Stimulated activated naive B cell treated with anti-CD40 and anti-IgM and Interleukin-4, amounts not matched to agents 10 μg/mL and 1 μg/mL and 100 μg/mL, for 72 hours (primary cell): ENCODE measurements at regions not wholly inside any gene's neighbourhood (a gene's known extent, or its start where the extent isn't known, plus 50 kb on each side); places are given as distances from the start of the nearest gene placed in this dataset.
"Not testable (repeated sequence)": the region's sequence is repeated elsewhere in the genome, so short reads cannot be mapped to it uniquely, and the experiment has no call there.

Source experiments
- ATAC-seq, 2 donors: fragments of 150-1000 bp; cut with Tn5 transposase; replicated peaks; 2 replicates each; pipeline ENCODE4 v1.10.0; 2021; ENCODE audit warnings: moderate library complexity in 1 of 2
- DNase-seq: peaks from one replicate; pipeline ENCODE4 v3.0.0; 2021
- H3K27ac Mint-ChIP-seq: one replicate; pipeline ENCODE4 v1.8.0; 2022; ENCODE audit warnings: mild to moderate bottlenecking, mixed read lengths
- H3K27me3 Mint-ChIP-seq, 2 donors: one replicate each; pipeline ENCODE4 v1.8.0; 2022; ENCODE audit warnings: mixed read lengths in 2 of 2
- H3K36me3 Mint-ChIP-seq, 2 donors: one replicate each; pipeline ENCODE4 v1.8.0; 2022; ENCODE audit warnings: mixed read lengths in 2 of 2, mild to moderate bottlenecking in 1 of 2
- H3K4me1 Mint-ChIP-seq, 2 donors: one replicate each; pipeline ENCODE4 v1.8.0; 2022; ENCODE audit warnings: mixed read lengths in 2 of 2, mild to moderate bottlenecking in 1 of 2
- H3K4me3 Mint-ChIP-seq, 2 donors: one replicate each; pipeline ENCODE4 v1.8.0; 2022; ENCODE audit warnings: mild to moderate bottlenecking in 2 of 2, mixed read lengths in 2 of 2, moderate library complexity in 1 of 2
- H3K9me3 Mint-ChIP-seq, 2 donors: one replicate each; pipeline ENCODE4 v1.8.0; 2022; ENCODE audit warnings: mixed read lengths in 2 of 2, mild to moderate bottlenecking in 1 of 2

- Mint-ChIP-seq H3K4me1 (no peaks in the 10 kb centered on the region), H3K4me3 (no peak overlapping the region)
These were observed 441.9 kb upstream of the ID4 start for GRCh38 chr6:19395316-19395715.

GRCh38 chr6:19399406-19399805 is 437.8 kb upstream of the ID4 start:
- H3K36me3 Mint-ChIP-seq = no peaks in the 10 kb centered on the region
- no peak for ATAC-seq
- peaks cover 10 to 16% of the 10 kb centered on the region in 2 donors for H3K9me3 Mint-ChIP-seq
- no peaks in the 10 kb centered on the region for H3K4me1 Mint-ChIP-seq
- no peaks in the 10 kb centered on the region for H3K27me3 Mint-ChIP-seq
- no peak overlapping the region for H3K4me3 Mint-ChIP-seq
- no peak for DNase-seq
- no peak overlapping the region for H3K27ac Mint-ChIP-seq

More at GRCh38 chr6:19395316-19395715, 441.9 kb upstream of the ID4 start:
- Mint-ChIP-seq H3K27me3 (no peaks in the 10 kb centered on the region), H3K36me3 (no peaks in the 10 kb centered on the region), H3K9me3 (peaks cover 5 to 10% of the 10 kb centered on the region in 2 donors), H3K27ac (no peak overlapping the region)
- DNase-seq = no peak
- ATAC-seq = no peak

GRCh38 chr6:19404884-19405283 is 432.3 kb upstream of the ID4 start:
- not testable (repeated sequence) for H3K36me3 Mint-ChIP-seq

GRCh38 chr6:19408331-19408730 is 428.8 kb upstream of the ID4 start:
- Mint-ChIP-seq H3K4me3 (no peak overlapping the region), H3K27ac (no peak overlapping the region), H3K4me1 (no peaks in the 10 kb centered on the region), H3K27me3 (no peaks in the 10 kb centered on the region), H3K9me3 (peaks cover 4 to 7% of the 10 kb centered on the region in 2 donors), H3K36me3 (no peaks in the 10 kb centered on the region)
- ATAC-seq = no peak
- no peak for DNase-seq

More at GRCh38 chr6:19404884-19405283, 432.3 kb upstream of the ID4 start:
- not testable (repeated sequence) for ATAC-seq, H3K27ac Mint-ChIP-seq, H3K4me1 Mint-ChIP-seq, H3K4me3 Mint-ChIP-seq, DNase-seq, H3K27me3 Mint-ChIP-seq
- peaks cover 15 to 16% of the 10 kb centered on the region in 2 donors for H3K9me3 Mint-ChIP-seq

- no peak for ATAC-seq
- Mint-ChIP-seq H3K9me3 (peaks cover under 1 to 1% of the 10 kb centered on the region in 2 donors), H3K4me1 (no peaks in the 10 kb centered on the region), H3K36me3 (no peaks in the 10 kb centered on the region), H3K4me3 (no peak overlapping the region), H3K27me3 (no peaks in the 10 kb centered on the region), H3K27ac (no peak overlapping the region)
- DNase-seq = no peak
These were observed 426.7 kb upstream of the ID4 start for GRCh38 chr6:19410481-19410880.

GRCh38 chr6:19413323-19413722 is 423.8 kb upstream of the ID4 start:
- no peak for ATAC-seq
- DNase-seq = no peak
- Mint-ChIP-seq H3K36me3 (no peaks in the 10 kb centered on the region), H3K27me3 (no peaks in the 10 kb centered on the region), H3K27ac (no peak overlapping the region), H3K4me3 (no peak overlapping the region), H3K9me3 (peaks cover 4% of the 10 kb centered on the region in 2 donors), H3K4me1 (no peaks in the 10 kb centered on the region)

- no peaks in the 10 kb centered on the region for H3K36me3 Mint-ChIP-seq
- ATAC-seq = no peak
- no peak for DNase-seq
- peaks cover 4 to 6% of the 10 kb centered on the region in 2 donors for H3K9me3 Mint-ChIP-seq
- no peak overlapping the region for H3K27ac Mint-ChIP-seq
- no peak overlapping the region for H3K4me3 Mint-ChIP-seq
- no peaks in the 10 kb centered on the region for H3K4me1 Mint-ChIP-seq
- no peaks in the 10 kb centered on the region for H3K27me3 Mint-ChIP-seq
These were observed 421.4 kb upstream of the ID4 start for GRCh38 chr6:19415605-19416326.

GRCh38 chr6:19416811-19417210 is 420.4 kb upstream of the ID4 start:
- H3K4me3 Mint-ChIP-seq = no peak overlapping the region
- no peaks in the 10 kb centered on the region for H3K27me3 Mint-ChIP-seq
- DNase-seq (no peak), ATAC-seq (no peak)
- H3K4me1 Mint-ChIP-seq = no peaks in the 10 kb centered on the region
- H3K9me3 Mint-ChIP-seq = peaks cover 4 to 6% of the 10 kb centered on the region in 2 donors
- H3K27ac Mint-ChIP-seq = no peak overlapping the region
- H3K36me3 Mint-ChIP-seq = no peaks in the 10 kb centered on the region

- no peaks in the 10 kb centered on the region for H3K27me3 Mint-ChIP-seq
- H3K4me3 Mint-ChIP-seq = no peak overlapping the region
- H3K36me3 Mint-ChIP-seq = no peaks in the 10 kb centered on the region
- H3K27ac Mint-ChIP-seq = no peak overlapping the region
- H3K4me1 Mint-ChIP-seq = no peaks in the 10 kb centered on the region
- DNase-seq (no peak), ATAC-seq (no peak)
- peaks cover 4 to 6% of the 10 kb centered on the region in 2 donors for H3K9me3 Mint-ChIP-seq
These were observed 419.5 kb upstream of the ID4 start for GRCh38 chr6:19417713-19418112.

- H3K27me3 Mint-ChIP-seq = no peaks in the 10 kb centered on the region
- no peak for ATAC-seq
- peaks cover 0 to 2% of the 10 kb centered on the region in 2 donors for H3K9me3 Mint-ChIP-seq
- no peaks in the 10 kb centered on the region for H3K4me1 Mint-ChIP-seq
- no peak for DNase-seq
- no peak overlapping the region for H3K27ac Mint-ChIP-seq
- no peaks in the 10 kb centered on the region for H3K36me3 Mint-ChIP-seq
- H3K4me3 Mint-ChIP-seq = no peak overlapping the region
These were observed 412.3 kb upstream of the ID4 start for GRCh38 chr6:19424853-19425252.

- DNase-seq (no peak), ATAC-seq (no peak)
- Mint-ChIP-seq H3K4me1 (no peaks in the 10 kb centered on the region), H3K27ac (no peak overlapping the region), H3K9me3 (no peaks in the 10 kb centered on the region), H3K27me3 (no peaks in the 10 kb centered on the region), H3K36me3 (no peaks in the 10 kb centered on the region), H3K4me3 (no peak overlapping the region)
These were observed 409.6 kb upstream of the ID4 start for GRCh38 chr6:19427548-19427947.

- H3K36me3 Mint-ChIP-seq = no peaks in the 10 kb centered on the region
- ATAC-seq = no peak
- H3K9me3 Mint-ChIP-seq = peaks cover 5% of the 10 kb centered on the region in 2 donors
- H3K4me3 Mint-ChIP-seq = no peak overlapping the region
- H3K4me1 Mint-ChIP-seq = no peaks in the 10 kb centered on the region
- H3K27ac Mint-ChIP-seq = no peak overlapping the region
- H3K27me3 Mint-ChIP-seq = no peaks in the 10 kb centered on the region
- no peak for DNase-seq
These were observed 404.1 kb upstream of the ID4 start for GRCh38 chr6:19432966-19433498.

GRCh38 chr6:19434065-19434464 is 403.1 kb upstream of the ID4 start:
- no peaks in the 10 kb centered on the region for H3K4me1 Mint-ChIP-seq
- no peaks in the 10 kb centered on the region for H3K27me3 Mint-ChIP-seq
- ATAC-seq (no peak), DNase-seq (no peak)
- no peak overlapping the region for H3K4me3 Mint-ChIP-seq
- no peaks in the 10 kb centered on the region for H3K36me3 Mint-ChIP-seq
- peaks cover 5% of the 10 kb centered on the region in 2 donors for H3K9me3 Mint-ChIP-seq
- no peak overlapping the region for H3K27ac Mint-ChIP-seq

GRCh38 chr6:19435755-19436154 is 401.4 kb upstream of the ID4 start:
- ATAC-seq (no peak), DNase-seq (no peak)
- H3K27me3 Mint-ChIP-seq = no peaks in the 10 kb centered on the region
- peaks cover 5% of the 10 kb centered on the region in 2 donors for H3K9me3 Mint-ChIP-seq
- no peak overlapping the region for H3K27ac Mint-ChIP-seq
- no peak overlapping the region for H3K4me3 Mint-ChIP-seq
- H3K36me3 Mint-ChIP-seq = no peaks in the 10 kb centered on the region
- no peaks in the 10 kb centered on the region for H3K4me1 Mint-ChIP-seq

GRCh38 chr6:19438566-19439353 is 398.4 kb upstream of the ID4 start:
- no peak overlapping the region for H3K4me3 Mint-ChIP-seq
- DNase-seq (no peak), ATAC-seq (no peak)
- H3K9me3 Mint-ChIP-seq = peaks cover 5% of the 10 kb centered on the region in 2 donors
- H3K27ac Mint-ChIP-seq = no peak overlapping the region
- H3K27me3 Mint-ChIP-seq = no peaks in the 10 kb centered on the region
- H3K4me1 Mint-ChIP-seq = no peaks in the 10 kb centered on the region
- H3K36me3 Mint-ChIP-seq = no peaks in the 10 kb centered on the region
